Activated CD4-positive, alpha-beta T cell treated with anti-CD3 and anti-CD28 coated beads, Interleukin-2, amount 50 U/mL, for 48 hours (primary cell): ENCODE measurements at regions not wholly inside any gene's neighbourhood (a gene's known extent, or its start where the extent isn't known, plus 50 kb on each side); places are given as distances from the start of the nearest gene placed in this dataset.

Source experiments
- DNase-seq, 2 experiments: peaks; one replicate each; pipeline ENCODE4 v3.0.0-alpha.2; 2020

DNA sequence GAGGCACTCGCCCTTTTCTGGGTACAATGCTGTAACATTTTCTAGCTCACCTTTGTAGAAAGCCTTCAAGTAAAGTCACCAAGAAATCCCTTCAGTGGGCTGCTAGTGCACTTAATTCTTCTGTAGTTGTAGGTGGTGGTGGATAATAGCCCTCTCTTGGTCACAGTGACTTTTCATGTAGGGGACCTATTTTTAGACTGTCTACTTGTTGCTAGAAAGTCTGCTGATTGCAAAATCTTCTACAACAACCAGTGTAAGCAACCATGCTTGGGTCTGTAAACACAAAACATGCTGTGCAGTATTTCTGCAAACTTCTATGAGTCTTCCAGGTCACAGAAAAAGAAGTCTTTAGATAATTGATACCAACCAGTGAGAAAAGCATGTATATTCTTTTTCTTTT, 55.6 kb downstream of the PBDC1 start:
- DNase-seq, result no peak

DNA sequence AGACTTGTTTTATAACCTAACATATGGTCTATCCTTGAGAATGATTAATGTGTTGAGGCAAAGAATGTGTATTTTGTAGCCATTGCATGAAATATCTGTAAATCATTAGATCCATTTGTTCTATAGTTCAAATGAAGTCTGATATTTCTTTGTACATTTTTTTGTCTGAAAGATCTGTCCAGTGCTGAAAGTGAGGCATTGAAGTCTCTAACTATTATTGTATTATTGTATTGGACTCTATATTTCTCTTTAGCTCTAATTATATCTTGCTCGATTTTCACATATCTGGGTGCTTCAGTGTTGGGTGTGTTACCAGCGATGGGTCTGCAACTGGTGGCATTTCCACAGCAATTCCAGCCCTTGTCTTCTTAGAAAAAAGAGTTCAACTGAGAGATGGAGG, 76.0 kb downstream of the PBDC1 start:
- no peak for DNase-seq

DNA sequence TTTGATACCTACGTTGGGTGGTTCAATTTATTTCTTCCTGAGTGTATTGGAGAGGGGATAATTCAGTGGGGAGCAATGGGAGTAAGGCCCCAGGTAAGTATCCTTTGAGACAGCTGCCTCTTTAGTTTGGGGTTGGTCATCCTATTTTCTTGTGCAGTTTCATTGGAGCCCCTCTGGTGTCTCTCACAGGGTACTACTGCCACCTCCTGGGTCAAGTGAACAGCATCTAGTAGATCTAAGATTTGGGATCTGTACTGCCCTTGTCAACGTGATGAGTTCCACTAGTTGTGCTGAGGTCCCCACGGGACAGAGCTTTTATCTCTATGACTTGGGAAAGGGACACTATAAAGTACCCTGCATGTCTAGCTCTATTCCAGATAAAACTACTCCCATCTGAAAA, 80.6 kb downstream of the PBDC1 start:
- peak; percentile 9 to 23 for DNase-seq

DNA sequence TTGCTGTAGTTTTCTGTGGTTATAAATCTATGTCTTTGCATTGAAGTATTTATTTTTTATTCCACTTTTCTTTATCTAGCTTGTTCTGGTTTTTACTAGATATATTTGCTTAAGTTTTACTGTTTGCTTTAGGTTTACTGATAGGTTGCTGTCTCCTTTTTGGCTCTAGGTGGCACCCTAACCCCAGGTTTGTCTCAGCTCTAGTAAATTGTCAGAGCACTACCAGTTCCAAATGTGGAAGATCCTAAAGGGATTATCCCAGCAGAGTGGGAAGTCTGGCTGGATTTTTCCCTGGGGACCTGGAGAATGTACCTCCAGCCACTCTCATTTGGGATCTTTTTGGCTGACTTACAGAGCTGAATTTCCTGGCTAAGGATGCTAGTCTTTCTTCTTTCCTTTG, 106.1 kb downstream of the PBDC1 start:
- peak; percentile 28 to 42 for DNase-seq
